WI38 (cell line): ENCODE measurements at regions not wholly inside any gene's neighbourhood (a gene's known extent, or its start where the extent isn't known, plus 50 kb on each side); places are given as distances from the start of the nearest gene placed in this dataset.

Experiments
- H3K4me3 ChIP-seq: 2 replicates; pipeline ENCODE4 v1.5.1; 2011; ENCODE audit warnings: low read depth, mild to moderate bottlenecking, control low read depth, low read length
- TF ChIP-seq, protein P1 (sequence below): IDR thresholded peaks from 2 replicates; pipeline ENCODE4 v1.5.1; 2012; ENCODE audit warnings: low read depth, mild to moderate bottlenecking, control low read depth, low read length

- TF ChIP-seq, protein P1, sequence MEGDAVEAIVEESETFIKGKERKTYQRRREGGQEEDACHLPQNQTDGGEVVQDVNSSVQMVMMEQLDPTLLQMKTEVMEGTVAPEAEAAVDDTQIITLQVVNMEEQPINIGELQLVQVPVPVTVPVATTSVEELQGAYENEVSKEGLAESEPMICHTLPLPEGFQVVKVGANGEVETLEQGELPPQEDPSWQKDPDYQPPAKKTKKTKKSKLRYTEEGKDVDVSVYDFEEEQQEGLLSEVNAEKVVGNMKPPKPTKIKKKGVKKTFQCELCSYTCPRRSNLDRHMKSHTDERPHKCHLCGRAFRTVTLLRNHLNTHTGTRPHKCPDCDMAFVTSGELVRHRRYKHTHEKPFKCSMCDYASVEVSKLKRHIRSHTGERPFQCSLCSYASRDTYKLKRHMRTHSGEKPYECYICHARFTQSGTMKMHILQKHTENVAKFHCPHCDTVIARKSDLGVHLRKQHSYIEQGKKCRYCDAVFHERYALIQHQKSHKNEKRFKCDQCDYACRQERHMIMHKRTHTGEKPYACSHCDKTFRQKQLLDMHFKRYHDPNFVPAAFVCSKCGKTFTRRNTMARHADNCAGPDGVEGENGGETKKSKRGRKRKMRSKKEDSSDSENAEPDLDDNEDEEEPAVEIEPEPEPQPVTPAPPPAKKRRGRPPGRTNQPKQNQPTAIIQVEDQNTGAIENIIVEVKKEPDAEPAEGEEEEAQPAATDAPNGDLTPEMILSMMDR: no peak
- H3K4me3 ChIP-seq: no peak overlapping the region
Observed at GRCh38 chr15:70559265-70560239, 203.8 kb downstream of the UACA start.

DNA sequence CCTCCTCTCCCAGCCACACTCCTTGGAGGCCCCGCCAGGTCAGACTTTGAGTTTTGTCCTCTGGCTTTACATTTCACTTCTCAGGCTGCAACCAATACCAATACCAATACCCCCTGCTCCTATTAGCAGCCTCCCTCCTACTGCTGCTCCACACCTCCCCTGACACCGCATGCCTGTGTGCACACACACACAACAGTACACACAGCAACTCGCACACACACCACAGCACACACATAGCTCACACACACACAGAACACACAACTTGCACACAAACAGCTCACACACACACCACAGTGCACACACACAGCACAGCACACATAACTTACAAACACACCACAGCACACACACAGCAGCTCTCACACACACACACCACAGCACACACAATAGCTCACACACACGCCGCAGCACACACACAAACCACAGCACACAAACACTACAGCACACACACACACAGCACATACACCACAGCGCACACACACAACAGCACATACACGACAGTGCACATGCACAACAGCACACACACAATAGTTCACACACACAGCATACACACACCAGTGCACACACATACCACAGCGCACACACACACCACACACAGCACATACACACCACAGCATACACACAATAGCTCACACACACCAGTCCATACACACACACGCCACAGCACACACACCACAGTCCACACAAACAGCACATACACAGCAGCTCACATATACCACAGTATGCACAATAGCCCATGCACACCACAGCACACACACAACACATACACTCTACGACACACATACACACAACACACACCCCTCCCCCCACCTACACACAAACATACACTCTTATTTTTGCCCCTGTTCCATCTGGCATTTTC is 204.7 kb downstream of the UACA start:
- TF ChIP-seq, protein P1: no peak
- H3K4me3 ChIP-seq: no peak overlapping the region

DNA sequence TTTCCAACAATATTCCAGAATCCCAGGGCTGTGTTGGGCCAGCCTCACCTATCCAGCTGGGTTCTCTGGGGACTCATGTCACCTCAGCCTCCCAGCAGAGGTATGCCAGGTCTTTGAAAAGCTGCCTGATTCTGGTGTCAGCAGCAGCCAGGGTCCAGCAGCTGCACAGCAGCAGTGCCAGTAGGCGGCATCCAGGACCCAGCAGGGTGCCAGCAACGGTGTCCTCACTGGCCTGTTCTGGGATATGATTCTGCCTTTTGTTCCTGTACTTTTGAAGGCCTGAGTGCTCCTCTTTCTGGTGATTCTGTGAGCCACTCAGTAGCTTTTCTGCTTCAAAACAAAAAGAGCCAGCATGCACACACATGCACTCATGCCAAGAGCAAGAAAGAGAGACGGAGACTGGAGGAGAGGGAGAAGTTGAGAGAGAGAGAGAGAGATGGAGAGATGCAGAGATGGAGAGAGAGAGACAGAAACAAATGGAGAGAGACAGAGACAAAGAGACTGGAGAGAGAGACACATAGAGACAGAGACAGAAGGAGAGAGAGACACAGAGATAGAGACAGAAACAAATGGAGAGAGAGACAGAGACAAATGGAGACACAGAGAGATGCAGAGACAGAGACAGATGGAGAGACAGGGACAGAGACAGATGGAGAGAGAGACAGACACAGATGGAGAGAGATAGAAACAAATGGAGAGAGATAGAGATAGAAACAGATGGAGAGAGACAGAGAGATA is 205.7 kb downstream of the UACA start:
- no peak overlapping the region for H3K4me3 ChIP-seq
- TF ChIP-seq, protein P1: no peak

DNA sequence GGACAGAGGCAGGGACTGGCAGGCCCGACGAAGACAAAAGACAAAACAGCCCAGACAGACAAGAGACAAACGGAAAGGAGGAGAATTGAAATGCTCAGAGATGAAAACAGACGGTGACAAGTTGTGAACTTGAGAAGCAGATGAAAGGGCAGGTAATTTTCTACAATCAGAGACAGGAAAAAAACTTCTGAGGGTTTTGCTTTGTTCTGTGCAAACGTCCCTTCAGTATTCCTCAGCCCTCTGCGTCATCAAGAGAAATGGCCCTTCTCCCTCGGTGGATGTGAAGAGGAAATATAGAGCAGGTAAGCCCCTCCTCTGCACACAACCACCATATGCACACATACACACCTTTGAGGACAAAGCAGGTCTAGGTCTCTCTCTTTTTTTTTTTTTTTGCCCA is 206.6 kb downstream of the UACA start:
- TF ChIP-seq, protein P1: no peak
- H3K4me3 ChIP-seq: no peak overlapping the region

DNA sequence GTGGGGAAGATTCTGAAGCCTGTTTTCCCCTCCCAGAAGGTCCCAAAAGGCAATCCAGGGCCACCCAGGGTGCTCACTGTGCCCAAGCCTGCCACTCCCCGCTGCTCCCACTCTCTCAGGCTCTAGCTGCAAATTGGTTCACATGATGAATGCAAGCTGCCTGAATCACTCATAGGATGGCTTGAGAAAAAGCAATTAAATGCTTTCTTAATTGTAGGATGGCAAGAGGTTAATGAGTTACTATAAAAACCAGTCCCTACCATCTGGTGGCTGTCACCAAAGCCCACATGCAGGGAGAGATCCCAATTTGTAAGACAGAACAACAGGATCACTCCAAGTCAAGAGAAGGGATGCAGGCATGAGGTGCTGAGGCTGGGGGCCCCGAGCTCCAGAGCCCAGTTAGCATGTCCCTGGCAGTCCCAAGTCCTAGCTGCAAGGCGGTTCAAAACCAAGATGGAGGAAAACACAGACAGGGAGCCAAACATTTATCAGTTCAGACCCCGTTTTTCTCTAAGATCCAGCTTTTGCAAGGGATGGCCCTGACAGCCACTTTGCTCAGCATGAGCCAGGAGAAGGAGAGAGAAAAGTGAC is 207.1 kb downstream of the UACA start:
- no peak overlapping the region for H3K4me3 ChIP-seq
- TF ChIP-seq, protein P1: no peak

DNA sequence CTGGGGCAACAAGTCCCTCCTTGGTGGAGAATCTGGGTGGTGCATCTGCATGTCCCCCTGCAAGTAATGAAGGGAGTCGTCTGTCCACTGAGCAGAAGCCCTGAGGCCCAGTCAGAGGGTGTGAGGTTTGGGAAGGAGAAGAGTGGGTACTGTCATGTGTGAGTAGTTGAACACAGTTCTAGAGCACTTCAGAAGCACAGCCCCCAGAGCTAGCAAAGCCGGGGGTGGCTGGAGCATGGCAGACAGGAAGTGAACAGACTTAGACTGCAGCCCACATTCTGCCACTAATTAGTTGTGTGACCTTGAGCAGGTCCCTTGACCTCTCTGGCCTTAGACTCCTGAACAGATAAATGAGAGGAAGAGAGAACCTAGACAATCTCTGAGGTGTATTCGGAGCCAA is 207.6 kb downstream of the UACA start:
- TF ChIP-seq, protein P1: no peak
- H3K4me3 ChIP-seq: no peak overlapping the region
